Thymus (tissue), 11 donors: ENCODE measurements at regions not wholly inside any gene's neighbourhood (a gene's known extent, or its start where the extent isn't known, plus 50 kb on each side); places are given as distances from the start of the nearest gene placed in this dataset.

Source experiments
- DNase-seq, 9 donors: peaks; one replicate each; pipeline ENCODE4 v3.0.0-alpha.2; 2013; ENCODE audit warnings: low spot score in 9 of 9, low read depth in 6 of 9, missing footprints in 1 of 9
- H3K27ac ChIP-seq, 2 donors: one replicate each; pipeline ENCODE4 v1.5.1; 2013; ENCODE audit warnings: control low read depth in 1 of 2, low read depth in 1 of 2, low read length in 1 of 2, mild to moderate bottlenecking in 1 of 2, moderate library complexity in 1 of 2
- H3K27me3 ChIP-seq, 2 donors: one replicate each; pipeline ENCODE4 v1.5.1; 2013; ENCODE audit warnings: low read length in 1 of 2; ENCODE audit not compliant: control insufficient read depth in 2 of 2, insufficient read depth in 1 of 2
- H3K36me3 ChIP-seq, 2 donors: one replicate each; pipeline ENCODE4 v1.5.1; 2013; ENCODE audit warnings: low read length in 1 of 2, mild to moderate bottlenecking in 1 of 2, moderate library complexity in 1 of 2; ENCODE audit not compliant: control insufficient read depth in 2 of 2, insufficient read depth in 2 of 2
- H3K4me1 ChIP-seq, 2 donors: one replicate each; pipeline ENCODE4 v1.5.1; 2013; ENCODE audit warnings: low read length in 2 of 2; ENCODE audit not compliant: control insufficient read depth in 2 of 2, insufficient read depth in 2 of 2
- H3K4me3 ChIP-seq, 2 donors: one replicate each; pipeline ENCODE4 v1.5.1; 2013; ENCODE audit warnings: low read length in 2 of 2, control low read depth in 1 of 2, mild to moderate bottlenecking in 1 of 2
- H3K9me3 ChIP-seq, 2 donors: one replicate each; pipeline ENCODE4 v1.5.1; 2013; ENCODE audit warnings: low read length in 1 of 2, mild to moderate bottlenecking in 1 of 2; ENCODE audit not compliant: control insufficient read depth in 2 of 2, insufficient read depth in 1 of 2
- WGBS: extraction: QIAGEN DNeasy Blood & Tissue Kit; methylation state at CpG from one replicate; pipeline ENCODE4 v1.1.7; 2013; 5-methylcytosine and 5-hydroxymethylcytosine counted together
- donor health status: healthy.

DNA sequence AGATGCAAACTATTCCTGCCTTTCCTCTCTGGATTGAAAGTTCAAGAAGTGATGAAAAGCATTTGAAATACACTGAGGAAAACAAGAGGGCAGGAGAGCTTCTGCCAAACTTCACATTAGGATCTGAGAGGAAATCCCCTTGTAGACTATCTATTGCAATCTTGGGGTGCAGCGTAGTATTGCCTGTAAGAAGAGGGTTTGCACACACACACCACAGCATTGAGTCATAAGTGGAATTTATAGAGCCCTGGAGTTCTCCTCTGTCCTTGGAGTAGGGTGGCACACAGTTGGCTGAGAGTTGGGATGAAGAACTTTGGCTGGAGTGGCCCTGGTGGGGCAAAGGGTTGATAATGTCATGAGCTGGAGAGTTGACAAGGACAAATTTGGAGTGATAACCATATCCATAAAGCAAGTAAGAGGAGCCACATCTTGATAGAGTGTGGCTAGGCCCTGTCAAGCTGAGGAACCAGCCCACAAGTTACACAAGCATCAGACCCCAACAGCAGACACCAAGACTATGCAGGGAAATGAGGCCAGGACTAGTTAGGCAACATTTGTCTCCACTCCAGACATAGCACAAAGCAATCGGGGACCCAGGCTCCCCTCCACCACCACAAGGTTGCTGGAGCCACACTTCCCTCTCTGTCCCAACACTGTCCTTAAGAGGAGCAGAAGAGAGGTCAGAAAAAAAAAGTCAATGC is 520.9 kb downstream of the KLF5 start:
- no peaks in the 10 kb centered on the region for H3K27me3 ChIP-seq

DNA sequence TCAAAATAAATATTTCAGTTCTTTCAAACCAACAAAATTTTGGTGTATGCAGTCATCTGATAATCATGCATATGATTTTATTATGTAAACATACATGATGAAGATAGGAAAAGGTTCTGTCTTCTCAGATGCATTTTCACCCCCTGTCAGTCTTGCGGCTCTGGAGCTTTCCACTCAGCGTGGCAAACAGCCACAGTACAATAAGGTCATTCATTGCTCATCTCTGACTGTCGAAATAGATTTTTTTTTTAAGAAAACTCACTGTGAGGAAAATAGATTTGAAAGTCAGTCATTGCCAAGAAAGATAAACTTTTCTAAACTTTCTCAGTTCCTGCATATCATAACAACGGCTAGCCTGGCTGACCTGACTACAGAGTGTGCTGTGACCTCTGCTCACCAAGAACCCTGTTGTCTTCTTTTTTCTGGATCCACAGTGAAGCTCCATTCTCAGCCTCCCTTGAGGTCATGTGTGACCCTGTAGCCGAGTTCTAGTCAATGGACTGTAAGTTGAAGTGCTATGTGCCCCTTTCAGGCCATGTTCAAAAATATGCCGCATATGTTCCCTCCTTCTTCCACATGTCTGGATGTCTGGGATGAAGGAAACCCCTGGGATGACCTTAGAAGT is 519.6 kb downstream of the KLF5 start:
- Histone ChIP-seq H3K4me3 (no peak overlapping the region), H3K27me3 (no peaks in the 10 kb centered on the region), H3K36me3 (no peaks in the 10 kb centered on the region), H3K4me1 (no peaks in the 10 kb centered on the region), H3K9me3 (no peaks in the 10 kb centered on the region), H3K27ac (no peak overlapping the region)
- no peak for DNase-seq
- 95% methylated on average over 6 of the region's 6 CpGs for WGBS

More for the DNA sequence above, 520.9 kb downstream of the KLF5 start:
- DNase-seq, result no peak
- Histone ChIP-seq H3K4me1 (no peaks in the 10 kb centered on the region), H3K9me3 (no peaks in the 10 kb centered on the region), H3K27ac (no peak overlapping the region), H3K4me3 (no peak overlapping the region), H3K36me3 (no peaks in the 10 kb centered on the region)
- 92% methylated on average over 2 of the region's 2 CpGs for WGBS

DNA sequence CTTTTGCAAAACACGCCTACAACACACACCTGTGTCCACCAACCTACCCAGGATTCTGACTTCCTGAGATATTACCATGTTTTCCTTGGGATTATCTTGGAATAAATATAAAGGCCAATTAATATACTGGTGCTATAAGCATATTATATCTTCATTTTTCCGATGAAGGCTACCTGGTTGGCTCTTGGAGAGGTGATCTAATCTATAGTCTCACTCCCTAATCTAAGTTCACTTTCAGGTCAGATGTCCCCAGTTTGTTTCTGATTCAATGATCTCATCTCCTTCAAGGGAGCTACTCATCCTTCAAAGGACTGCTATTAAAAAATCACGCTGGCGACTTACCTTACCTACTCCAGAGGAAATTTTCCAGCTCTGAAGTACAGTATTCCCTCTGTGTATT is 517.5 kb downstream of the KLF5 start:
- no peaks in the 10 kb centered on the region for H3K36me3 ChIP-seq
- no peak for DNase-seq
- no peaks in the 10 kb centered on the region for H3K27me3 ChIP-seq
- no peak overlapping the region for H3K27ac ChIP-seq
- 97% methylated on average over 4 of the region's 4 CpGs for WGBS
- no peak overlapping the region for H3K4me3 ChIP-seq
- no peaks in the 10 kb centered on the region for H3K4me1 ChIP-seq
- no peaks in the 10 kb centered on the region for H3K9me3 ChIP-seq

DNA sequence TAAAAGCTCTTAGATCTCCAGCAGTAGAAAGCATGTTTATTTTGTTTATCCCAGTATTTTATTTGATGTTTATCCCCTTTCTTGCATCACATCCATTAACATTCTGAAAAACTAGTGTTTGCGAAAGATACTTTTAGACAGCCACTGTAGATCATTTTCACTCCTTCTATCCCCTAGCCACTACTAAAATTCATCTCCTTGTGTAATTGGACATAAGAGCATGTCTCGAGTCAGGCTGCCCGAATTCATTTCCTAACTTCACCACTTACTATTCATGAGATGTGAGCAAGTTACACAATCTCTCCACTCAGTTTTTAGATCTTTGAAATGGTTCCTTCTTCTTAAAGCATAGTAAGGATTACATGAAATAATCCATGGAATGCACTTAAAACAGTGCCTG is 514.0 kb downstream of the KLF5 start:
- Histone ChIP-seq H3K4me1 (no peaks in the 10 kb centered on the region), H3K9me3 (no peaks in the 10 kb centered on the region), H3K4me3 (no peak overlapping the region), H3K27ac (no peak overlapping the region), H3K36me3 (no peaks in the 10 kb centered on the region), H3K27me3 (no peaks in the 10 kb centered on the region)
- 81% methylated on average over 3 of the region's 3 CpGs for WGBS
- no peak for DNase-seq

DNA sequence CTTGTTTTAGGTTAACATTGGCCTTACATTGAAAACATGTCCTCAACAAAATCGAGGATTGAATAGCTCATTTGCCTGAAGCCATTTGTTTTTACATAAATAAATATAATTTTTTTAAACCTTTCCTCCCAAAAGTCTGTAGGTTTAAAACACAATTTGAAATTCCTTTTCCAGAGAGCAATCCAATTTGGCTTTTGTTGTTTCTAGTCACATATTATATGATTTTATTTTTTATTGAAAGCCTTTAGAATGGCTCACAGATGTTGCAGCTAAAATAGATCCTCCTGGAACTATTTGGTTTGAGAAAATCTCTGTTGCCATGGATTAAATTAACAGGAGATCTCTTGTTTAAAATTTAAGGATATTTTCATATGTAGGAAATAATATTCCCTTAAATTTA is 512.6 kb downstream of the KLF5 start:
- DNase-seq, result no peak
- Histone ChIP-seq H3K4me1 (no peaks in the 10 kb centered on the region), H3K36me3 (no peaks in the 10 kb centered on the region), H3K4me3 (no peak overlapping the region), H3K9me3 (no peaks in the 10 kb centered on the region), H3K27me3 (no peaks in the 10 kb centered on the region), H3K27ac (no peak overlapping the region)
- WGBS, result 88% methylated on average over 1 of the region's 1 CpG

DNA sequence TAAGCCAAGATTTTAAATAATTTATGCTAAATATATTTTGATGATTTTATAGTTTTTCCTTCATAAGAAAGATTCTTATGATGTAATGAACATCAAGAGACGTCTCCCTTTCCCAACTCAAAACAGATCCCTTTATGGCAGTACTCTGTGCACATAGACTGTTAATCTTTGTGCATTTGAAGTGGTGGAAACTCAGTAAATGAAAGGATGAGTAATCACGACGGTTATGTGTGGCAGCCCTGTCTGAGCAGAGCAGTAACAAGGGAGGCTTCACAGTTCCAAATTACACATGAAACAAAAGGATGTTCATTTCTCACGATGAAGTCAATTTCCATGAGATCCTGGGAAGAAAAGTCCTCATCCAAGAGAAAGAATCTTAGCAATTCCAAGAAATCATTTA is 498.1 kb downstream of the KLF5 start:
- no peaks in the 10 kb centered on the region for H3K9me3 ChIP-seq
- H3K27me3 ChIP-seq, result no peaks in the 10 kb centered on the region
- no peak overlapping the region for H3K27ac ChIP-seq
- no peaks in the 10 kb centered on the region for H3K4me1 ChIP-seq
- DNase-seq, result no peak
- H3K36me3 ChIP-seq, result no peaks in the 10 kb centered on the region
- H3K4me3 ChIP-seq, result no peak overlapping the region
- WGBS, result 90% methylated on average over 4 of the region's 4 CpGs

DNA sequence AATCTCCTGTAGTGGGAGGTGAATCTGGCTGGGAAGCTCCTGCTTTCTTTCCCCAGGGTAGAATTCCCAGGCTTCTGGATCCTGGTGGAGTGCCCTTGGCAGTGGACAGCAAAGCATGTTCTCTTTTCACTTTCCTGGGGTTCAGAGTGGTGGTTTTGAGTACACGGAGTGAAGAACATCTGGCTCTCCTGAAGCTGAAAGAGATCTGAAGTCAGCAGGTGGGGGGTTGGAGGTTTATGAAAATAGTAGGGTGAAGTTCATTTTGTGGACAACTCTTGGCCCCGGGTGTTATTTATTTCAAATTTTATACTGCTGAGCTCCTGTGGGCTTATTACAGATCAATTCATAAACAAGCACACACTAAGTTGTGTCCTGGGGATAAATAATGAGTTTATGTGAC is 497.3 kb downstream of the KLF5 start:
- WGBS, result 92% methylated on average over 2 of the region's 2 CpGs
- Histone ChIP-seq H3K9me3 (no peaks in the 10 kb centered on the region), H3K27me3 (no peaks in the 10 kb centered on the region)

DNA sequence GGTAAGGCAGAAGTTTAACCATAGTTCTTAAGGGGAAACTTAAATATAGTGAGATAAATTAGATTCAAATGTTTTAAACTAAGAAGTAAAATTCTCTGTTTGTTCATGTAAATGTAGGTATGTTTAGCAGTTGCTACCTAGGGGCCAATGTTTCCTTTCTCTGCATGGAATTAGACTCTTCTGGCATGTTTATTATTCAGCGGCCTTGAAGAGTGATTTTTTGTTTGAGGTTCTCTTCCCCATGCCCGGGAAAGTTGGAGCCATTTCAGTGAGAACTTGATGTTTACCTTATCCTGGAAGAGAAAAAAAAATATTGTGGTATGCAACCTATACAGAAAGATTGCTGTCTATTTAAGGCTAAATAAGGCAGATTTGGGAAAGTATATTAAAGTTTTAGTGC is 492.9 kb downstream of the KLF5 start:
- H3K27ac ChIP-seq, result no peak overlapping the region
- no peaks in the 10 kb centered on the region for H3K36me3 ChIP-seq
- WGBS, result 94% methylated on average over 2 of the region's 2 CpGs
- no peak for DNase-seq
- no peaks in the 10 kb centered on the region for H3K9me3 ChIP-seq
- H3K4me1 ChIP-seq, result no peaks in the 10 kb centered on the region
- no peak overlapping the region for H3K4me3 ChIP-seq
- no peaks in the 10 kb centered on the region for H3K27me3 ChIP-seq

More for the DNA sequence above, 497.3 kb downstream of the KLF5 start:
- no peak for DNase-seq
- no peaks in the 10 kb centered on the region for H3K4me1 ChIP-seq
- H3K27ac ChIP-seq, result no peak overlapping the region
- H3K4me3 ChIP-seq, result no peak overlapping the region
- no peaks in the 10 kb centered on the region for H3K36me3 ChIP-seq

DNA sequence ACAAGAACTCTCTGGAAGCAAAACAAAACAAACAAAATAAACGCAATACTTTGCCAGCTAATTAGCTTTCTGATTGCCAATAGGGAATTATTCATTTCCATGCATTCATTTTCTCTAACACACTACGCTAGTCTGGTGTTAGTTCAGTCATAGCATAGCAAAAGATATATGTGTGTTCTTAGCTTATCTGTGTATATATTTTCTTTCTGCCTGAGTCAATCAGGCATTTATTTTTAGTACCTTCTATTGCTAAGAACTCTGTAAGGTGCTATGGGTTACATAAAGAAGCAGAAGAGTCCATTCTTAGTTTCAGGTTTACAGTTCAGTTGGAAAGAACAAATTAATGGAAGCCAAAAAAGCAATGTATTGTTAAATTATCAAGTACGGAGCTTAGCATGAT is 490.9 kb downstream of the KLF5 start:
- no peaks in the 10 kb centered on the region for H3K27me3 ChIP-seq
- H3K36me3 ChIP-seq, result no peaks in the 10 kb centered on the region
- no peak overlapping the region for H3K27ac ChIP-seq
- H3K4me3 ChIP-seq, result no peak overlapping the region
- no peaks in the 10 kb centered on the region for H3K4me1 ChIP-seq
- 96% methylated on average over 3 of the region's 3 CpGs for WGBS
- no peaks in the 10 kb centered on the region for H3K9me3 ChIP-seq
- no peak for DNase-seq
